ENCODE measurements at regions not wholly inside any gene's neighbourhood (a gene's known extent, or its start where the extent isn't known, plus 50 kb on each side); places are given as distances from the start of the nearest gene placed in this dataset.

DNA sequence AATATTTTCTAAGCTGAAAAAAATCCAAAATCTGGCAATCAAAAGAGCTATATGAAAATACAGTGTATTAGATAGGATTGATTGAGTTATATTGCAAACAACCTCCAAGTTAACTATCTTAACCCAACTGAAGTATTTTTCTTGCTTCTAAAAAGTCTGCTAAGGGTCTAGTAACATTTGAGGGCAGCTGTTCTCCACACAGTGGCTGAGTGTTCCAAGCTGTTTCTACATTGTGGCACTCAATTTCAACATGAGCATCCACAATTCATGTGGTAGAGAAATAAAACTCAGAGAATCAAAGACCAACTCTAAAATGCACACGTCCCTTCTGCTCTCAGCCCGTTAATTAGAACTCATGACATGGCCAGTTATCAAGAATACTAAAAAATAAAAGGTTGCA is 340.0 kb downstream of the C12orf50 start:
- TF ChIP-seq, protein P1, sequence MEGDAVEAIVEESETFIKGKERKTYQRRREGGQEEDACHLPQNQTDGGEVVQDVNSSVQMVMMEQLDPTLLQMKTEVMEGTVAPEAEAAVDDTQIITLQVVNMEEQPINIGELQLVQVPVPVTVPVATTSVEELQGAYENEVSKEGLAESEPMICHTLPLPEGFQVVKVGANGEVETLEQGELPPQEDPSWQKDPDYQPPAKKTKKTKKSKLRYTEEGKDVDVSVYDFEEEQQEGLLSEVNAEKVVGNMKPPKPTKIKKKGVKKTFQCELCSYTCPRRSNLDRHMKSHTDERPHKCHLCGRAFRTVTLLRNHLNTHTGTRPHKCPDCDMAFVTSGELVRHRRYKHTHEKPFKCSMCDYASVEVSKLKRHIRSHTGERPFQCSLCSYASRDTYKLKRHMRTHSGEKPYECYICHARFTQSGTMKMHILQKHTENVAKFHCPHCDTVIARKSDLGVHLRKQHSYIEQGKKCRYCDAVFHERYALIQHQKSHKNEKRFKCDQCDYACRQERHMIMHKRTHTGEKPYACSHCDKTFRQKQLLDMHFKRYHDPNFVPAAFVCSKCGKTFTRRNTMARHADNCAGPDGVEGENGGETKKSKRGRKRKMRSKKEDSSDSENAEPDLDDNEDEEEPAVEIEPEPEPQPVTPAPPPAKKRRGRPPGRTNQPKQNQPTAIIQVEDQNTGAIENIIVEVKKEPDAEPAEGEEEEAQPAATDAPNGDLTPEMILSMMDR (IDR thresholded peaks at IDR 0.05), result no peak
- no peak for TF ChIP-seq POLR2A (IDR thresholded peaks at IDR 0.05)
- DNase-seq (no peak), ATAC-seq (ENCODE audit: low FRiP score in 2 of 2) (no peak)
- no peaks in the 10 kb centered on the region for H3K36me3 ChIP-seq
- no peaks in the 10 kb centered on the region for H3K9me3 ChIP-seq
- H3K4me3 ChIP-seq, result no peak overlapping the region
- H3K27me3 ChIP-seq, result no peaks in the 10 kb centered on the region
- no peak overlapping the region for H3K27ac ChIP-seq
- H3K4me1 ChIP-seq, result peaks cover 0 to 3% (median 0%) of the 10 kb centered on the region in 4 donors
- WGBS, 2 donors, result 54 to 73% methylated on average over 2 of the region's 2 CpGs

DNA sequence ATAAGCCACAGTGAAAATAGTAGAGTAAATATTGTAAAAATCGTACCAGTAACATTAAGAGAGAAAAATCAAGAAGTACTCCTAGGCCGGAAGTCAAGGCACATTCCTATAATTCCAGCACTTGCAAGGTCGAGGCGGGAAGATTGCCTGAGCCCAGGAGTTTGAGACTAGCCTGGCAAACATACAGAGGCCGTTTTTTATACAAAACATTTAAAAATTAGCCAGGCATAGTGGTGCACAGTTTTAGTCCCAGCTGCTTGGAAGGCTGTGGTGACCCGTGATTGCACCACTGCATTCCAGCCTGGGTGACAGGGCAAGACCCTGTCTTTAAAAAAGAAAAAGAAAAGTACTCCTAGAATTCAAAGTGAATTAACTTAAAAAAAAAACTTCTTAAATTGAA is 341.8 kb downstream of the C12orf50 start:
- Histone ChIP-seq H3K36me3 (no peaks in the 10 kb centered on the region), H3K4me1 (peaks cover 0 to 3% (median 0%) of the 10 kb centered on the region in 4 donors), H3K27ac (peak overlapping the region in 1 of 4 donors; percentile 42), H3K27me3 (no peaks in the 10 kb centered on the region), H3K9me3 (no peaks in the 10 kb centered on the region), H3K4me3 (no peak overlapping the region)
- TF ChIP-seq EP300 (IDR thresholded peaks at IDR 0.05), result no peak
- TF ChIP-seq, protein P1 (IDR thresholded peaks at IDR 0.05), result no peak
- TF ChIP-seq POLR2AphosphoS5 (IDR thresholded peaks at IDR 0.05), result no peak
- no peak for TF ChIP-seq POLR2A (IDR thresholded peaks at IDR 0.05)
- 23 to 34% methylated on average over 6 of the region's 6 CpGs for WGBS, 2 donors
- ATAC-seq (ENCODE audit: low FRiP score in 2 of 2) (peak in 1 of 2 donors; percentile 44), DNase-seq (no peak)

DNA sequence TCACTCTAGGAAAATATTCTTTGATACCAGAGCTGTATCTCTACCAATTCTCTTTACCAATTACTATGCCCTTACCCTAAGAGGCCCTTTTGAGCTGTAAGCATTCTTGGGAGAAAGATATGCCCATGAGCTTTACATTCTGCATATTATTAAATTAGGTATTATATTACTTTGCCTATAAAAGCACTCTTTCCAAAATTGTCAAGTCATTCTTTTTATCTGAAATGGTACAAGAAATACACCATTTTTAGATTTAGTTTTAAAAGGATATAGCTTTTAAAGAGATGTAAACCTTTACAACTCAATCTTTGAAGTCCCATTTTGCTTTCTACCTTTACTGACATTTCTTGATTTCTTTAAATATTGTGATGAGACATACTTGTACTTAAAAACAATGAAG is 343.5 kb downstream of the C12orf50 start:
- H3K27ac ChIP-seq, result no peak overlapping the region
- no peaks in the 10 kb centered on the region for H3K36me3 ChIP-seq
- no peaks in the 10 kb centered on the region for H3K9me3 ChIP-seq
- H3K4me3 ChIP-seq, result no peak overlapping the region
- no peak for ATAC-seq (ENCODE audit: low FRiP score in 2 of 2)
- peaks cover 0 to 3% (median 0%) of the 10 kb centered on the region in 4 donors for H3K4me1 ChIP-seq
- TF ChIP-seq EP300 (IDR thresholded peaks at IDR 0.05), result no peak
- TF ChIP-seq, protein P1 (IDR thresholded peaks at IDR 0.05), result no peak
- no peak for TF ChIP-seq POLR2A (IDR thresholded peaks at IDR 0.05)
- TF ChIP-seq POLR2AphosphoS5 (IDR thresholded peaks at IDR 0.05), result no peak
- no peak for DNase-seq
- H3K27me3 ChIP-seq, result no peaks in the 10 kb centered on the region

DNA sequence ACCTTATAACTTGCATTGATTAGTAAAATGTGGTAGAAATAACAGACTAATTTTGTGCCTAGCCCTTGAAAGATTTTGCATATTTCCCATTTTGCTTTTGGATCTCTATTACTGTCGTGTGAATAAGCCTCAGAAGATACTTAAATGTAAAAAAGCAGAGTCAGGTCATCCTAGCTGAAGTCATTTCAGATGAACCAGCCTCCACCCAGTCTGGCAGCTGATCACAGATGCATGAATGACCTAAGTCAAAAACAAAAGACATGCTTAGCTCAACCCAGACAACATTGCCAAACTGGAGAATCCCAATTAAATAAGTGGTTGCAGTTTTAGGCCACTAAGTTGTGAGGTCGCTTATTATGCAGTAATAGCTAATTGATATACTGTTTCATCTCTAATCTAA is 349.9 kb downstream of the C12orf50 start:
- DNase-seq (no peak), ATAC-seq (ENCODE audit: low FRiP score in 2 of 2) (peak in 1 of 2 donors; percentile 90)
- Histone ChIP-seq H3K27ac (no peak overlapping the region), H3K36me3 (no peaks in the 10 kb centered on the region), H3K4me1 (no peaks in the 10 kb centered on the region), H3K27me3 (no peaks in the 10 kb centered on the region), H3K4me3 (no peak overlapping the region), H3K9me3 (no peaks in the 10 kb centered on the region)
- TF ChIP-seq, protein P1 (IDR thresholded peaks at IDR 0.05), result no peak
- no peak for TF ChIP-seq POLR2A (IDR thresholded peaks at IDR 0.05)
- TF ChIP-seq POLR2AphosphoS5 (IDR thresholded peaks at IDR 0.05), result no peak
- no peak for TF ChIP-seq EP300 (IDR thresholded peaks at IDR 0.05)
- WGBS, 2 donors, result 75% methylated on average over 2 of the region's 2 CpGs

DNA sequence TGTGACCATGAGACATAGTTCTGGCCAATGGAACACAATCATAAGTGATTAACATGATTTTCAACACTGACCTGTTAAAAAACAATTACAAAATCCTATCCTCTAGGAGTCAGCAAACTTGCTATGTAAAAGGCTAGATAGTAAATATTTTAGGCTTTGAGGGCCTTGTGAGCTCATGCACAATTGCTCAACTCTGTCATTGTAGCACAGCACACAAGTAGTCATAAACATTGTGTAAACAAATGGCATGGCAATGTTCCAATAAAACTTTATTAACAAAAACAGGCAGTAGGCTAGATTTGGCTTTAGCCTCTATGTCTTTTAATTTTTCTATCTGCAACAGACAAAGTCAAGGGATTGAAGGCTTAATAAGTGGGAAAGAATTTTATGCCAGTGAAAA is 350.7 kb downstream of the C12orf50 start:
- no peaks in the 10 kb centered on the region for H3K27me3 ChIP-seq
- H3K9me3 ChIP-seq, result no peaks in the 10 kb centered on the region
- H3K4me3 ChIP-seq, result no peak overlapping the region
- ATAC-seq (ENCODE audit: low FRiP score in 2 of 2) (peak in 1 of 2 donors; percentile 57), DNase-seq (no peak)
- H3K36me3 ChIP-seq, result no peaks in the 10 kb centered on the region
- TF ChIP-seq, protein P1 (IDR thresholded peaks at IDR 0.05), result no peak
- no peak for TF ChIP-seq POLR2AphosphoS5 (IDR thresholded peaks at IDR 0.05)
- TF ChIP-seq POLR2A (IDR thresholded peaks at IDR 0.05), result no peak
- TF ChIP-seq EP300 (IDR thresholded peaks at IDR 0.05), result no peak
- no peaks in the 10 kb centered on the region for H3K4me1 ChIP-seq
- no peak overlapping the region for H3K27ac ChIP-seq

Measured in upper lobe of left lung (tissue), 6 donors.